Bronchial epithelial cell (primary cell): ENCODE measurements at regions not wholly inside any gene's neighbourhood (a gene's known extent, or its start where the extent isn't known, plus 50 kb on each side); places are given as distances from the start of the nearest gene placed in this dataset.
"Not testable (repeated sequence)": the region's sequence is repeated elsewhere in the genome, so short reads cannot be mapped to it uniquely, and the experiment has no call there.

Source experiments
- DNase-seq: peaks from one replicate; pipeline ENCODE4 v3.0.0-alpha.2; 2010; ENCODE audit warnings: low read depth
- FAIRE-seq: peaks from 2 replicates; lab custom pipeline; 2011; peaks lifted over from hg19 to GRCh38; lab: Jason Lieb, UNC
- H3K27me3 ChIP-seq: 2 replicates; pipeline ENCODE4 v1.5.1; 2011; ENCODE audit warnings: low read length; ENCODE audit not compliant: control insufficient read depth, insufficient read depth
- H3K36me3 ChIP-seq: 2 replicates; pipeline ENCODE4 v1.5.1; 2011; ENCODE audit warnings: low read length; ENCODE audit not compliant: control insufficient read depth, insufficient read depth
- H3K4me3 ChIP-seq: 2 replicates; pipeline ENCODE4 v1.5.1; 2011; ENCODE audit warnings: mild to moderate bottlenecking, low read depth, low read length, control low read depth
- CTCF ChIP-seq: IDR thresholded peaks from 2 replicates; pipeline ENCODE4 v1.5.1; 2011; ENCODE audit warnings: mild to moderate bottlenecking, moderate library complexity, low read length, control low read depth, inconsistent platforms; ENCODE audit not compliant: insufficient read depth, severe bottlenecking

GRCh38 chr1:143786381-143786780 lies 185.4 kb downstream of the FAM72C start:
- DNase-seq, H3K27me3 ChIP-seq, H3K4me3 ChIP-seq, H3K36me3 ChIP-seq, FAIRE-seq: not testable (repeated sequence)

DNA sequence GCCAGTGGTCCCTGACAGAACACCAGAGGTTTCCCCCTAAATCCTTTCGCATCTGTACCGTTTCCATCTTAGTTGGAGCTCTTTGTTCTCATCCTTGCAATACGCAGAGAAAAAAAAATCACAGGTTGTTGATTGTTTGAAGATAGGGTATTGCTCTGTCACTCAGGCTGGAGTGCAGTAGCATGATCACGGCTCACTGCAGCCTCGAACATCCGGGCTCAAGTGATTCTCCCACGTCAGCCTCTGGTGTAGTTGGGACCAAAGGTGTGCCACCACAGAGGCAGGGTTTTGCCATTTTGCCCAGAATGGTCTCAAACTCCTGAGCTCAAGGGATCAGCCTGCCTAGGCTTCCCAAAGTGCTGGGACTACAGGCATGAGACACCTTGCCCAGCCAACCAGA lies 185.9 kb downstream of the FAM72C start:
- not testable (repeated sequence) for H3K36me3 ChIP-seq, H3K4me3 ChIP-seq, DNase-seq, H3K27me3 ChIP-seq, FAIRE-seq

DNA sequence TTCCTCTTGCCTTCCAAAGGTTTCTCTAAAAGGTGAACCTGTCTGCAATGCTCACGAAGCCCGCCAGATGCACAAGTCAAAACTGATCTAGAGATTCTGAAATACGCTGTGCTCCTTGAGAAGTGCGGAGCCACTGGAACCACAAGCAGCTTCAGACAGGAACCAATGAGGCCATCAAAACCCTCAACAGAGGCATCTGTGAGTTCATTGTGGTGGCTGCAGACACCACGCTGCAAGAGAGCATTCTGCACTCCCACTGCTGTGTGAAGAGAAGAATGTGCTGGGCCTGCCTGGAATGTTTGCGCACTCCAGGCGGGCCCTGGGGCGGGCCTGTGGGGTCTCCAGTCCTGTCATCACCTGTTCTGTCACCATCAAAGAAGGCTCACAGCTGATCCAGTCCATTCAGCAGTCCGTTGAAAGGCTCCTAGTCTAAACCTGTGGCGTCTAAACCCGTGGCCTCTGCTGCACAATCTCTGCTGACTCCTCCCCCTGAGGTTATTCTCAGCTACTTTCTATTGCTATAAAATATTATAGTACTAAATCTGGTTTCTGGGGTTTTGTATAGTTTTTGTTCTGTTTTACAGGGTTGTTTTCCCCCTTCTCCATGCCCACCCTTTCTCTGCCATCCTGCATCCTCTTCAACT lies 187.4 kb downstream of the FAM72C start:
- not testable (repeated sequence) for H3K36me3 ChIP-seq, FAIRE-seq, H3K27me3 ChIP-seq, H3K4me3 ChIP-seq, DNase-seq

GRCh38 chr1:143778178-143778577 lies 193.6 kb downstream of the FAM72C start:
- FAIRE-seq, H3K4me3 ChIP-seq, DNase-seq, H3K36me3 ChIP-seq, H3K27me3 ChIP-seq: not testable (repeated sequence)

DNA sequence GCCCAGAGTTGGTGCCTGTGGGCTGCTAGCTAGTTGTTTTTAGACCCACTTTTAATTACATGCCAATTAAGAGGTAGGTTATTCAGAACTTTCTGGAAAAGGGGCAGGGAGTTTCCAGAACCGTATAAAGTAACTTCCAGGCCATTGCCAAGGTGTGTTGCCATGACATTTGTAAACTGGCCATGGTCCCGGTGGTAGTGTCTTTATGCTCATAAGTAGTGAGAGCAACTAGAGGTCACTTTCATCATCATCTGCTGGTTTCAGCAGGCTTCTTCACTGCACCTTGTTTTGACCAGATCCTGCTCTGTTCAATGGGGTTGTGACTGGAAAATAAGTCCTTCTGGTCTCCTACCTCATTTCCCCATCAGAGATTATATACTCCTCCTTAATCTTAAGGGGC lies 207.0 kb downstream of the FAM72C start:
- not testable (repeated sequence) for H3K27me3 ChIP-seq, H3K36me3 ChIP-seq, H3K4me3 ChIP-seq, DNase-seq, FAIRE-seq

GRCh38 chr1:143760366-143760765 lies 211.4 kb downstream of the FAM72C start:
- not testable (repeated sequence) for FAIRE-seq, DNase-seq, H3K27me3 ChIP-seq

GRCh38 chr1:143755961-143756360 lies 215.8 kb downstream of the FAM72C start:
- not testable (repeated sequence) for FAIRE-seq, DNase-seq, H3K27me3 ChIP-seq, H3K36me3 ChIP-seq, H3K4me3 ChIP-seq

More at GRCh38 chr1:143760366-143760765, 211.4 kb downstream of the FAM72C start:
- H3K36me3 ChIP-seq, H3K4me3 ChIP-seq: not testable (repeated sequence)

- H3K36me3 ChIP-seq: no peaks in the 10 kb centered on the region
- no peaks in the 10 kb centered on the region for H3K27me3 ChIP-seq
- DNase-seq: no peak
- no peak for TF ChIP-seq CTCF
- FAIRE-seq: no peak
- H3K4me3 ChIP-seq: no peak overlapping the region
Observed at GRCh38 chr1:143748906-143749305, 222.9 kb downstream of the FAM72C start.

GRCh38 chr1:143736562-143736961 lies 235.2 kb downstream of the FAM72C start:
- no peak for TF ChIP-seq CTCF
- Histone ChIP-seq H3K36me3 (no peaks in the 10 kb centered on the region), H3K4me3 (no peak overlapping the region), H3K27me3 (no peaks in the 10 kb centered on the region)
- DNase-seq: no peak
- no peak for FAIRE-seq
